ENCODE measurements at regions not wholly inside any gene's neighbourhood (a gene's known extent, or its start where the extent isn't known, plus 50 kb on each side); places are given as distances from the start of the nearest gene placed in this dataset.

- DNase-seq (ENCODE audit: low spot score) (no peak), ATAC-seq (ENCODE audit: low FRiP score) (no peak)
- no peak for TF ChIP-seq CTCF (IDR thresholded peaks at IDR 0.05)
Observed at GRCh38 chr5:174411479-174411819, 312.9 kb upstream of the MSX2 start.

GRCh38 chr5:174412374-174412773 is 312.0 kb upstream of the MSX2 start:
- DNase-seq (ENCODE audit: low spot score) = no peak
- ATAC-seq (ENCODE audit: low FRiP score) = no peak
- no peak for TF ChIP-seq CTCF (IDR thresholded peaks at IDR 0.05)

- DNase-seq (ENCODE audit: low spot score) = no peak
- no peak for ATAC-seq (ENCODE audit: low FRiP score)
- no peak for TF ChIP-seq CTCF (IDR thresholded peaks at IDR 0.05)
Observed at GRCh38 chr5:174412941-174413340, 311.4 kb upstream of the MSX2 start.

- no peak for TF ChIP-seq CTCF (IDR thresholded peaks at IDR 0.05)
Observed at GRCh38 chr5:174413567-174414314, 310.6 kb upstream of the MSX2 start.

GRCh38 chr5:174414315-174414710 is 310.1 kb upstream of the MSX2 start:
- DNase-seq (ENCODE audit: low spot score) (no peak), ATAC-seq (ENCODE audit: low FRiP score) (no peak)
- no peak for TF ChIP-seq CTCF (IDR thresholded peaks at IDR 0.05)

More at GRCh38 chr5:174413567-174414314, 310.6 kb upstream of the MSX2 start:
- ATAC-seq (ENCODE audit: low FRiP score) (peak; percentile 45), DNase-seq (ENCODE audit: low spot score) (no peak)

- no peak for DNase-seq (ENCODE audit: low spot score)
- no peak for TF ChIP-seq CTCF (IDR thresholded peaks at IDR 0.05)
- ATAC-seq (ENCODE audit: low FRiP score) = peak; percentile 75
Observed at GRCh38 chr5:174418809-174419539, 305.4 kb upstream of the MSX2 start.
